ENCODE measurements at regions not wholly inside any gene's neighbourhood (a gene's known extent, or its start where the extent isn't known, plus 50 kb on each side); places are given as distances from the start of the nearest gene placed in this dataset.

- no peak for TF ChIP-seq POLR2AphosphoS5 (IDR thresholded peaks at IDR 0.05; ENCODE audit: borderline replicate concordance, low read depth, low read length)
- no peak for TF ChIP-seq EZH2 (IDR thresholded peaks at IDR 0.05)
- no peak for TF ChIP-seq FOXP2 (optimal IDR thresholded peaks at IDR 0.05; ENCODE audit: control extremely low read depth, extremely low read length, insufficient read depth)
- Histone ChIP-seq H3K27ac (no peak overlapping the region), H3K9me3 (ENCODE audit: low read depth, low read length) (no peaks in the 10 kb centered on the region), H3K9ac (ENCODE audit: insufficient read length) (no peak overlapping the region), H3K36me3 (ENCODE audit: insufficient read depth, low read length) (no peaks in the 10 kb centered on the region), H3K4me3 (no peak overlapping the region)
- no peak for DNase-seq (ENCODE audit: low read depth, low spot score)
Measured at GRCh38 chr17:70394473-70395232, 225.3 kb downstream of the KCNJ2 start.

DNA sequence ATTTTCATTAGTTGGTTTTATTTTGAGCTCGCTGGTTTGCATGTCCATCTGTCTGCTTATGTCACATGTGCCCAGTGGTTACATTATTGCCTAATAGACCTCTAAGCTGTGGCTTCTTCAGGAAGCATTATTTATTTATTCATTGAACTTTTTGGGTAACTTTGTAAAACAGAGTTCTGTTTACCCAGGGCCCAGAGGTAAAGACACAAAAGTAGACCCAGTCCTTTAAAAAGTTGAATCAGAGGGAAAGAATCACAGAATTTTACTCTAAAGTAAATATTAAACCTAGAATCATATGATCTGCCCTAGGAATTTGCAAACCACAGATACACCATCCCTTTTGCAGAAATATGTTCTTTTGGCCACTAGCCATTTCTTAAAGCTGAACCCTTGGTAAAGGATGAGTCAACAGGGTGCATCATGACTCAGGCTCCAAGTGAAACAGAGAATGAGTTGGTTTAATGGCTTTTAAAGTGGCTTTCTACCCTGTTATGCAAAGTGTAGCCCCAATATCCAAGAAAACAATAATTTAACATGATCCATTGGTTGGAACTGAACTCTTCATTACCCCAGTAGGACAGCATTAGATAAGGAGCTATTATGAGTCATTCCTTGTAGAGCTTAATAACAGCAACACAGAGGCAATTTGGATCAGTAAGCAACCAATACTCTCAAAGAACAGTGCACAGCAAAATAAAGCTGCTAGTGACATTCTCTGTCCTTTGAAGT lies 236.3 kb downstream of the KCNJ2 start:
- Histone ChIP-seq H3K27ac (no peak overlapping the region), H3K9ac (ENCODE audit: insufficient read length) (no peak overlapping the region), H3K4me3 (no peak overlapping the region), H3K36me3 (ENCODE audit: insufficient read depth, low read length) (no peaks in the 10 kb centered on the region), H3K9me3 (ENCODE audit: low read depth, low read length) (no peaks in the 10 kb centered on the region)
- no peak for TF ChIP-seq FOXP2 (optimal IDR thresholded peaks at IDR 0.05; ENCODE audit: control extremely low read depth, extremely low read length, insufficient read depth)
- no peak for TF ChIP-seq POLR2AphosphoS5 (IDR thresholded peaks at IDR 0.05; ENCODE audit: borderline replicate concordance, low read depth, low read length)
- TF ChIP-seq EZH2 (IDR thresholded peaks at IDR 0.05), result no peak
- no peak for DNase-seq (ENCODE audit: low read depth, low spot score)

DNA sequence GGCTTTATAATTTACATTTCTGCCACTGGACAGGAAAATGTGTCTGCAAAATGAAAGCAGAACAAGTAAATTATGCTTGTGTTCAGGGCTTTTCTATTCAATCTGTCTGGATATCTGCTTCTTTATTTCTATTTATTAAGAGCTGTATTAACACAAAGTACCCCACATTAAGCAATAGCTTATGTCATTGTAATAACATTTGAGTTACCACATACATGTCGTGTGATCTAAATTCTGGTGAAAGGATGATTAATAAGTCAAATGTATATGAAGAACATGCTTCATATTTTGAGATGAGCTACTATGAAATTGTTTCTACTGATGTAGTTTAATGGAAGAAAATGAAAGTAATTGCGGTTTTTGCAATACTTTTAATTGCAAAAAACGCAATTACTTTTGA lies 238.2 kb downstream of the KCNJ2 start:
- Histone ChIP-seq H3K27ac (no peak overlapping the region), H3K36me3 (ENCODE audit: insufficient read depth, low read length) (no peaks in the 10 kb centered on the region), H3K9me3 (ENCODE audit: low read depth, low read length) (no peaks in the 10 kb centered on the region), H3K9ac (ENCODE audit: insufficient read length) (no peak overlapping the region), H3K4me3 (no peak overlapping the region)
- no peak for TF ChIP-seq EZH2 (IDR thresholded peaks at IDR 0.05)
- no peak for TF ChIP-seq POLR2AphosphoS5 (IDR thresholded peaks at IDR 0.05; ENCODE audit: borderline replicate concordance, low read depth, low read length)
- no peak for TF ChIP-seq FOXP2 (optimal IDR thresholded peaks at IDR 0.05; ENCODE audit: control extremely low read depth, extremely low read length, insufficient read depth)
- no peak for DNase-seq (ENCODE audit: low read depth, low spot score)

DNA sequence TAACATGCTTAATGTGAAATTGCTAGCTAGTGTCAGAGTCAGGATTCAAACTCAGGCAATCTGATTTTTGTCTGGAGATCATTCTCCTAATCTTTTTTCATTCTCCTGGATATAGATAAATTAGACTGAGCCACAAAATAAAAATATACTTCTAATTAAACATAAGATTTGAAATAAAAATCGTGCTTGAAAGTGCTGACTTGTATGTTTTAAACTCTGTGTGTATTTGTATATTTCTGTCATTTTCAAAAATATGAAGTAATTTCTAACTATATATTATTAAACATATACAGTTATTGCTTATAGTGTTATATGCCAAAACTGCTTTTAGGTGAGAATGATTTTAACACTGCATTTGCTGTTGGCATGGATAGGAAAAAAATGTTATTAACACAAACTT lies 239.4 kb downstream of the KCNJ2 start:
- Histone ChIP-seq H3K9me3 (ENCODE audit: low read depth, low read length) (no peaks in the 10 kb centered on the region), H3K4me3 (no peak overlapping the region)
- no peak for TF ChIP-seq POLR2AphosphoS5 (IDR thresholded peaks at IDR 0.05; ENCODE audit: borderline replicate concordance, low read depth, low read length)
- no peak for TF ChIP-seq EZH2 (IDR thresholded peaks at IDR 0.05)
- TF ChIP-seq FOXP2 (optimal IDR thresholded peaks at IDR 0.05; ENCODE audit: control extremely low read depth, extremely low read length, insufficient read depth), result no peak

DNA sequence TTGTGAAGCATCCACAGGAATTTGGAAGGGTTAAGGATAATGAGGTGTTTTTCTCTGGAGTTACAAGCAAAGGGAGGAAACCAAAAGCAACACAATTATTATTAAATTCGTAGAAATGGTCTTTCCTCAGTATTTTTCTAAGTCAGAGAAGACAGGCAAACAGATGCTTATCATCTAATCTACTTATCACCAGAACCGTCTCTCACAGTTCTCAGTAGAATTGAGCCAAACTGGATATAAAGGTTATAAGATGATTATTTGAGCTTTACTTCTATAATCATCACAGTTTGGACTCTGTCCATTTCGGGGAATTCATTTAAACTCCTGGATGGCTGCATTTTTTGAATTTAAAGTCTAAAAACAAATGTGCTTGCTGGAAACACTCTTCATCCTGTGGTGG lies 245.0 kb downstream of the KCNJ2 start:
- no peak overlapping the region for H3K4me3 ChIP-seq
- no peak overlapping the region for H3K27ac ChIP-seq
- no peak overlapping the region for H3K9ac ChIP-seq (ENCODE audit: insufficient read length)
- TF ChIP-seq POLR2AphosphoS5 (IDR thresholded peaks at IDR 0.05; ENCODE audit: borderline replicate concordance, low read depth, low read length) (no peak), EZH2 (IDR thresholded peaks at IDR 0.05) (no peak), FOXP2 (optimal IDR thresholded peaks at IDR 0.05; ENCODE audit: control extremely low read depth, extremely low read length, insufficient read depth) (no peak)
- H3K9me3 ChIP-seq (ENCODE audit: low read depth, low read length), result no peaks in the 10 kb centered on the region
- no peaks in the 10 kb centered on the region for H3K36me3 ChIP-seq (ENCODE audit: insufficient read depth, low read length)
- no peak for DNase-seq (ENCODE audit: low read depth, low spot score)

More for the DNA sequence above, 239.4 kb downstream of the KCNJ2 start:
- Histone ChIP-seq H3K9ac (ENCODE audit: insufficient read length) (no peak overlapping the region), H3K36me3 (ENCODE audit: insufficient read depth, low read length) (no peaks in the 10 kb centered on the region), H3K27ac (no peak overlapping the region)
- no peak for DNase-seq (ENCODE audit: low read depth, low spot score)

- Histone ChIP-seq H3K27ac (no peak overlapping the region), H3K36me3 (ENCODE audit: insufficient read depth, low read length) (no peaks in the 10 kb centered on the region), H3K9ac (ENCODE audit: insufficient read length) (no peak overlapping the region), H3K4me3 (no peak overlapping the region), H3K9me3 (ENCODE audit: low read depth, low read length) (no peaks in the 10 kb centered on the region)
- DNase-seq (ENCODE audit: low read depth, low spot score), result no peak
- TF ChIP-seq FOXP2 (optimal IDR thresholded peaks at IDR 0.05; ENCODE audit: control extremely low read depth, extremely low read length, insufficient read depth), result no peak
- TF ChIP-seq POLR2AphosphoS5 (IDR thresholded peaks at IDR 0.05; ENCODE audit: borderline replicate concordance, low read depth, low read length), result no peak
- no peak for TF ChIP-seq EZH2 (IDR thresholded peaks at IDR 0.05)
Measured at GRCh38 chr17:70420861-70421445, 251.6 kb downstream of the KCNJ2 start.

DNA sequence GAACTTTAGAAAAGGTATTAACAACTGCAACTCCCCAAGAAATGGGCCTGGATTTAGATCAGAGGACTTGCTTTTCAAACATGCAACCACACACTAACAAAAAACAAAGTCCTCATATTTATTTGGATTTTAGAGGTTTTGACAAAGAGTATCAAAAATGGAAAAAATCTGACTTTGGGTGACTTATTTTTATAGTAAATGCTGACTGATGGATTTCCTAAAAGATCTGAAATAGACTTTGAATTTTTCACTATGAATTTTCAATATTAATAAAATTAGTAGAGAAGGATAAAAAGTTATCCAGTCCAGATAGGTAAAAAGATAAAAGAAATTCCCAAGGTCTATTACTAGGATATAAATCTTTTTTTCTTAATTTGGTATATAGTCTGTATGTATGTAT lies 253.5 kb downstream of the KCNJ2 start:
- DNase-seq (ENCODE audit: low read depth, low spot score), result no peak
- Histone ChIP-seq H3K4me3 (no peak overlapping the region), H3K27ac (no peak overlapping the region), H3K9ac (ENCODE audit: insufficient read length) (no peak overlapping the region), H3K9me3 (ENCODE audit: low read depth, low read length) (no peaks in the 10 kb centered on the region), H3K36me3 (ENCODE audit: insufficient read depth, low read length) (no peaks in the 10 kb centered on the region)
- TF ChIP-seq FOXP2 (optimal IDR thresholded peaks at IDR 0.05; ENCODE audit: control extremely low read depth, extremely low read length, insufficient read depth), result no peak
- TF ChIP-seq EZH2 (IDR thresholded peaks at IDR 0.05), result no peak
- no peak for TF ChIP-seq POLR2AphosphoS5 (IDR thresholded peaks at IDR 0.05; ENCODE audit: borderline replicate concordance, low read depth, low read length)

DNA sequence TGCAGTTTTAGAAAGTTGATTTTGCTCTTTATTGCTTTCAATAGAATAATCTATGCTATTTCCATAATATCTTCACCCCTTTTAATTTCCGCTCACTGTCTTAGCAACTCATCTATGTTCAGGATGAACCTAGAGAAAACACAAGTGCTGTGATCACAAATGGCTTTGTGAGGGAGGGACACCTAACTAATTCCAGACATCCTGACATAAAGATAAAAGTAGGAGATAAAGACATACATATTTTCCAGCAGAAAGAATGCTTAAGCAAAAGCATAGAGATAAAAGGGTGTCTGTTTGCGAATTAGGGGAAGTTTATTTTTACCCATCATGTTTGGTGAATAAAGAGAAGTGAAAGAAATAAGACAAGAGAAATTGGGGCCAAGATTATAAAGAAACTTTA lies 254.2 kb downstream of the KCNJ2 start:
- H3K4me3 ChIP-seq, result no peak overlapping the region
- no peaks in the 10 kb centered on the region for H3K9me3 ChIP-seq (ENCODE audit: low read depth, low read length)
- no peak for TF ChIP-seq FOXP2 (optimal IDR thresholded peaks at IDR 0.05; ENCODE audit: control extremely low read depth, extremely low read length, insufficient read depth)
- TF ChIP-seq POLR2AphosphoS5 (IDR thresholded peaks at IDR 0.05; ENCODE audit: borderline replicate concordance, low read depth, low read length), result no peak
- TF ChIP-seq EZH2 (IDR thresholded peaks at IDR 0.05), result no peak
- no peaks in the 10 kb centered on the region for H3K36me3 ChIP-seq (ENCODE audit: insufficient read depth, low read length)
- no peak overlapping the region for H3K27ac ChIP-seq
- no peak overlapping the region for H3K9ac ChIP-seq (ENCODE audit: insufficient read length)
- DNase-seq (ENCODE audit: low read depth, low spot score), result no peak
